Hematopoietic multipotent progenitor cell (in vitro differentiated cells): ENCODE measurements at regions not wholly inside any gene's neighbourhood (a gene's known extent, or its start where the extent isn't known, plus 50 kb on each side); places are given as distances from the start of the nearest gene placed in this dataset. TPM values are rescaled to one million over a fixed set of nuclear protein-coding genes. Genes with fewer than 3 reads are reported as not detected.

Experiments used
- small RNA-seq: library from RNA; depleted of rRNA; stranded (forward); fragments of <200 nt; gene quantifications from one replicate; pipeline ENCODE3, GENCODE V24; 2012

Small RNA genes lying in the stretch of these regions (small RNA-seq; reads per million reads assigned to genes)
- gene RN7SL802P: not detected
- gene RNA5SP188: 0.41 reads per million
